ENCODE measurements at regions not wholly inside any gene's neighbourhood (a gene's known extent, or its start where the extent isn't known, plus 50 kb on each side); places are given as distances from the start of the nearest gene placed in this dataset.

DNA sequence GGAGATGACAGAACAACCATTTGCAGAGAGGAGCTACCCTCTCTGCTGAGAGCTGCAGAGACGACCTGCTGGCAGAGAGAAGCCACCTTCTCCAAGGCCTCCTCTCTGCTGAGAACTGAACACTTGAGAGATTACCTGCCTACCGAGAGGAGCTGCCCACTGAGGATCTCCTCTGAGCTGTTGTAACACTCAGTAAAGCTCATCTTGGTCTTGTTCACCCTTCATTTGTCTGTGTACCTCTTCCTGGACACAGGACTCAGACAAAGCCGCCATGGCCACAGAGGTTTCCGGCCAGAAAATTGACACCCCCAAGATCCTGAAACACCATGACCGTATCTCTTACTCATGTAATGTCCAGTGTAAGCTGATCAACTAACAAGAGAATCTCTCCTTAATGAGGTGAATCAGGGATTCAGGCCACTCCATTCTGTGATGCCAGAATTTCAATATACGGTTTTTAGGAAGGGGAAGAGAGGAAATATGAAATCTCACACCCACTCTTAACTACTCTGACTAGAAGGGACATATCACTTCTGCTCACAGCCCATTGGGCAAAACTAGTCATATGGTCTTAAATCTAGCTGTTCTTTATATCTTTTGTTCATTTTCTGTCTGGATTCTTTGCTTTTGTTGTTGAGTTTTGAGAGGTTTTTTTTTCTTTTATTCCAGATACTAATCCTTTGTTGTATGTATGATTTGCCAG is 83.8 kb downstream of the RHOU start:
- no peak overlapping the region for H3K9ac ChIP-seq
- TF ChIP-seq, protein P1, sequence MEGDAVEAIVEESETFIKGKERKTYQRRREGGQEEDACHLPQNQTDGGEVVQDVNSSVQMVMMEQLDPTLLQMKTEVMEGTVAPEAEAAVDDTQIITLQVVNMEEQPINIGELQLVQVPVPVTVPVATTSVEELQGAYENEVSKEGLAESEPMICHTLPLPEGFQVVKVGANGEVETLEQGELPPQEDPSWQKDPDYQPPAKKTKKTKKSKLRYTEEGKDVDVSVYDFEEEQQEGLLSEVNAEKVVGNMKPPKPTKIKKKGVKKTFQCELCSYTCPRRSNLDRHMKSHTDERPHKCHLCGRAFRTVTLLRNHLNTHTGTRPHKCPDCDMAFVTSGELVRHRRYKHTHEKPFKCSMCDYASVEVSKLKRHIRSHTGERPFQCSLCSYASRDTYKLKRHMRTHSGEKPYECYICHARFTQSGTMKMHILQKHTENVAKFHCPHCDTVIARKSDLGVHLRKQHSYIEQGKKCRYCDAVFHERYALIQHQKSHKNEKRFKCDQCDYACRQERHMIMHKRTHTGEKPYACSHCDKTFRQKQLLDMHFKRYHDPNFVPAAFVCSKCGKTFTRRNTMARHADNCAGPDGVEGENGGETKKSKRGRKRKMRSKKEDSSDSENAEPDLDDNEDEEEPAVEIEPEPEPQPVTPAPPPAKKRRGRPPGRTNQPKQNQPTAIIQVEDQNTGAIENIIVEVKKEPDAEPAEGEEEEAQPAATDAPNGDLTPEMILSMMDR (conservative IDR thresholded peaks at IDR 0.05; ENCODE audit: low read depth, low read length): no peak
- H2AFZ ChIP-seq (ENCODE audit: low read depth): no peak overlapping the region
- H3K4me3 ChIP-seq (IDR thresholded peaks at IDR 0.05; ENCODE audit: insufficient read depth, low read depth, low read length): no peak overlapping the region
- no peaks in the 10 kb centered on the region for H3K4me1 ChIP-seq (ENCODE audit: low read depth, poor library complexity, severe bottlenecking)
- H3K27ac ChIP-seq: no peak overlapping the region
- no peaks in the 10 kb centered on the region for H4K20me1 ChIP-seq (ENCODE audit: insufficient read depth)
- no peak overlapping the region for H3K4me2 ChIP-seq
- H3K79me2 ChIP-seq (ENCODE audit: insufficient read depth, low read depth): no peaks in the 10 kb centered on the region
- no peaks in the 10 kb centered on the region for H3K27me3 ChIP-seq (ENCODE audit: insufficient read depth, low read depth)
- no peaks in the 10 kb centered on the region; the same call in 1 of the 2 replicates for H3K36me3 ChIP-seq (ENCODE audit: insufficient read depth)

DNA sequence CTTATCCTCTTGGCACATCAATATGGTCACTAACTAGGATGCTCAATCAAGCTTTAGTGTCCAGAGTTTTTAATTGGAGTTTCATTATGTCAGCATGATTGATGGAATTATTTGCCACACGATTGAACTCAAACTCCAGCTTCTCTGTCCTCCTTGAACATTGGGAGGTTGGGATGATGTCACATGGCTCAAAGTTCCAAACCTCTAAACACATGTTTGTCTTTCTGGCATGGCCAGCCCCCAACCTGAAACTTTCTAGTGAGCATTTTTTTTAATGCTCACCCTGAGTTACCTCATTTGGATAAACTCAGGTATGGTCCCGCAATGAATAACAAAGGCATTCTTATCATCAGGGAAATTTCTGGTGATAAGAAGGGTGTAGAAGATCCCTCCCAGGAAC is 86.0 kb downstream of the RHOU start:
- H3K79me2 ChIP-seq (ENCODE audit: insufficient read depth, low read depth): no peaks in the 10 kb centered on the region
- H3K4me1 ChIP-seq (ENCODE audit: low read depth, poor library complexity, severe bottlenecking): no peaks in the 10 kb centered on the region
- no peak overlapping the region for H3K9ac ChIP-seq
- H3K27ac ChIP-seq: no peak overlapping the region
- H3K27me3 ChIP-seq (ENCODE audit: insufficient read depth, low read depth): no peaks in the 10 kb centered on the region
- TF ChIP-seq, protein P1 (conservative IDR thresholded peaks at IDR 0.05; ENCODE audit: low read depth, low read length): no peak
- H3K4me3 ChIP-seq (IDR thresholded peaks at IDR 0.05; ENCODE audit: insufficient read depth, low read depth, low read length): no peak overlapping the region
- no peaks in the 10 kb centered on the region for H4K20me1 ChIP-seq (ENCODE audit: insufficient read depth)
- H3K4me2 ChIP-seq: no peak overlapping the region
- H2AFZ ChIP-seq (ENCODE audit: low read depth): no peak overlapping the region
- H3K36me3 ChIP-seq (ENCODE audit: insufficient read depth): no peaks in the 10 kb centered on the region; the same call in 1 of the 2 replicates

DNA sequence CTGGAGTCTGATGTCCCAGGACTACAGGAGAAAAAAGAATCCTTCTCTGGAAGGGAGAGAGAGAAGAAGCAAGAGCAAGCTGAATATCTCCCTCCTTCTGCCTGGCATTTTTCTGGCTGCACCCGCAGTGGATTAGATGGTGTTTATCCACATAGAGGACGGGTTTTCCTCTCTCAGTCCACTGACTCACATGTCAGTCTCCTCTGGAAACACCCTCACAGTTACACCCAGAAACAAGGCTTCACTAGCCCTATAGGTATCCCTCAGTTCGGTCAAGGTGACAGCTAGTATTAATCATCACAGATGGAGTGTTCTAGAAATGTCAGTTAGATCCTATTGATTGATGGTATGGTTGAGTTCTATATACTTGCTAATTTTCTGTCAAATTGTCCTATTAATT is 87.9 kb downstream of the RHOU start:
- H4K20me1 ChIP-seq (ENCODE audit: insufficient read depth): no peaks in the 10 kb centered on the region
- no peak overlapping the region for H3K4me2 ChIP-seq
- H2AFZ ChIP-seq (ENCODE audit: low read depth): no peak overlapping the region
- TF ChIP-seq, protein P1 (conservative IDR thresholded peaks at IDR 0.05; ENCODE audit: low read depth, low read length): no peak
- H3K36me3 ChIP-seq (ENCODE audit: insufficient read depth): no peaks in the 10 kb centered on the region
- no peak overlapping the region for H3K27ac ChIP-seq
- H3K9ac ChIP-seq: no peak overlapping the region
- H3K27me3 ChIP-seq (ENCODE audit: insufficient read depth, low read depth): no peaks in the 10 kb centered on the region
- no peaks in the 10 kb centered on the region for H3K79me2 ChIP-seq (ENCODE audit: insufficient read depth, low read depth)
- H3K4me1 ChIP-seq (ENCODE audit: low read depth, poor library complexity, severe bottlenecking): no peaks in the 10 kb centered on the region
- no peak overlapping the region for H3K4me3 ChIP-seq (IDR thresholded peaks at IDR 0.05; ENCODE audit: insufficient read depth, low read depth, low read length)

DNA sequence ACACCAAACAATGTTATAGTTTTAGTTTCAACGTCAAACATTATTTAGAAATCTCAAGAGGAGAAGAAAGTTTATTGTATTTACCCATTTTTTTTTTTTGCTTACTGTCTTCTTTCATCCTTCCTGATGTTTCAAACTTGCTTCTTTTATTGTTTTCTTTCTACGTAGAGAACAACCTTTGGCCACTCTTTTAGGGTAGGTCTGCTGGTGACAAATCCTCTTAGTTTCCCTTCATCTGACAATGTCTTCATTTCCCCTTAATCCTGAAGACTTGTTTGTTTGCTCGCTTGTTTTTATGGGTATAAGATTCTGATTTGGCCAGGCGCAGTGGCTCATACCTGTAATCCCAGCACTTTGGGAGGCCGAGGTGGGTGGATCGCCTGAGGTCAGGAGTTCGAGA is 89.1 kb downstream of the RHOU start:
- no peaks in the 10 kb centered on the region for H3K4me1 ChIP-seq (ENCODE audit: low read depth, poor library complexity, severe bottlenecking)
- H3K4me3 ChIP-seq (IDR thresholded peaks at IDR 0.05; ENCODE audit: insufficient read depth, low read depth, low read length): no peak overlapping the region
- H3K27ac ChIP-seq: no peak overlapping the region
- H3K79me2 ChIP-seq (ENCODE audit: insufficient read depth, low read depth): no peaks in the 10 kb centered on the region
- no peak overlapping the region for H2AFZ ChIP-seq (ENCODE audit: low read depth)
- no peaks in the 10 kb centered on the region for H3K27me3 ChIP-seq (ENCODE audit: insufficient read depth, low read depth)
- H3K9ac ChIP-seq: no peak overlapping the region
- no peaks in the 10 kb centered on the region for H4K20me1 ChIP-seq (ENCODE audit: insufficient read depth)
- H3K4me2 ChIP-seq: no peak overlapping the region
- H3K36me3 ChIP-seq (ENCODE audit: insufficient read depth): no peaks in the 10 kb centered on the region
- TF ChIP-seq, protein P1 (conservative IDR thresholded peaks at IDR 0.05; ENCODE audit: low read depth, low read length): no peak
